GM18507 (cell line): ENCODE measurements at regions not wholly inside any gene's neighbourhood (a gene's known extent, or its start where the extent isn't known, plus 50 kb on each side); places are given as distances from the start of the nearest gene placed in this dataset.
A peak's percentile ranks its signal among the peaks of the same experiment; 100 is the strongest.

Source experiments
- DNase-seq: peaks from one replicate; pipeline ENCODE4 v3.0.0; 2011; ENCODE audit warnings: low read depth; ENCODE audit not compliant: insufficient read length; ENCODE audit errors: extremely low spot score
- FAIRE-seq: peaks from 2 replicates; lab custom pipeline; 2011; peaks lifted over from hg19 to GRCh38; lab: Jason Lieb, UNC

GRCh38 chr2:128681507-128681906 lies 362.8 kb upstream of the HS6ST1 start:
- no peak for FAIRE-seq
- no peak for DNase-seq

GRCh38 chr2:128682266-128682665 lies 363.6 kb upstream of the HS6ST1 start:
- no peak for FAIRE-seq
- DNase-seq = no peak

GRCh38 chr2:128682729-128683284 lies 364.1 kb upstream of the HS6ST1 start:
- FAIRE-seq = no peak

GRCh38 chr2:128684523-128684922 lies 365.9 kb upstream of the HS6ST1 start:
- FAIRE-seq = no peak
- no peak for DNase-seq

More at GRCh38 chr2:128682729-128683284, 364.1 kb upstream of the HS6ST1 start:
- DNase-seq = no peak

GRCh38 chr2:128685841-128686496 lies 367.3 kb upstream of the HS6ST1 start:
- FAIRE-seq (no peak), DNase-seq (no peak)

GRCh38 chr2:128686497-128686859 lies 367.8 kb upstream of the HS6ST1 start:
- FAIRE-seq = peak; percentile 84
- no peak for DNase-seq

- FAIRE-seq (no peak), DNase-seq (no peak)
Measured at GRCh38 chr2:128686881-128687555, 368.4 kb upstream of the HS6ST1 start.

GRCh38 chr2:128687565-128687964 lies 368.9 kb upstream of the HS6ST1 start:
- no peak for DNase-seq
- no peak for FAIRE-seq

GRCh38 chr2:128689971-128690370 lies 371.3 kb upstream of the HS6ST1 start:
- DNase-seq = no peak
- no peak for FAIRE-seq

GRCh38 chr2:128690431-128690830 lies 371.8 kb upstream of the HS6ST1 start:
- DNase-seq (no peak), FAIRE-seq (no peak)

GRCh38 chr2:128690869-128691268 lies 372.2 kb upstream of the HS6ST1 start:
- FAIRE-seq = no peak

GRCh38 chr2:128691526-128691925 lies 372.9 kb upstream of the HS6ST1 start:
- DNase-seq = no peak
- FAIRE-seq = no peak

More at GRCh38 chr2:128690869-128691268, 372.2 kb upstream of the HS6ST1 start:
- DNase-seq = no peak

GRCh38 chr2:128692895-128693742 lies 374.5 kb upstream of the HS6ST1 start:
- DNase-seq = no peak
- FAIRE-seq = no peak

- no peak for DNase-seq
- FAIRE-seq = no peak
Measured at GRCh38 chr2:128693743-128694029, 375.0 kb upstream of the HS6ST1 start.

- FAIRE-seq = no peak
Measured at GRCh38 chr2:128695646-128696220, 377.1 kb upstream of the HS6ST1 start.

GRCh38 chr2:128696421-128696820 lies 377.8 kb upstream of the HS6ST1 start:
- FAIRE-seq (no peak), DNase-seq (no peak)

More at GRCh38 chr2:128695646-128696220, 377.1 kb upstream of the HS6ST1 start:
- DNase-seq = no peak

- DNase-seq (no peak), FAIRE-seq (no peak)
Measured at GRCh38 chr2:128701418-128701817, 382.8 kb upstream of the HS6ST1 start.

- DNase-seq (no peak), FAIRE-seq (no peak)
Measured at GRCh38 chr2:128702616-128703015, 383.9 kb upstream of the HS6ST1 start.

- DNase-seq = no peak
- no peak for FAIRE-seq
Measured at GRCh38 chr2:128708106-128708816, 389.6 kb upstream of the HS6ST1 start.
